ENCODE measurements at regions not wholly inside any gene's neighbourhood (a gene's known extent, or its start where the extent isn't known, plus 50 kb on each side); places are given as distances from the start of the nearest gene placed in this dataset.
"Not testable (repeated sequence)": the region's sequence is repeated elsewhere in the genome, so short reads cannot be mapped to it uniquely, and the experiment has no call there.

DNA sequence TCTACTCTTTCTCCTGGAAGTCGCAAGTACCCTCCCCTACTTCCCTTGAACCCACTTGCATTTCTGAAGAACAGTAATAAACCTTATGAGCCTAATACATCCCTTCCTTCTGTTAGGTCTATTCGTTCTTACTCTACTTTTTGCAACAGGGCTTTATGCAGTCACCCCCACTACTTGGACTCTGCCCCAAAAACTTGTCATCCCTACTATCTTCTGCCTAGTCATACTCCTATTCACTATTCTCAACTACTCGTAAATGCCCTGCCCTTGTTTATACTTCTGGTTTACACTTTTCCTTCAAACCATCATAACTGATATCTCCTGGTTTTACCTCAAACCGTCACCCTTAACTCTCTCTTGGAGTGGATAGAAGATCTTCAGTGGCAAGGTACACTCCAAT is 55.2 kb upstream of the SLIT2 start:
- CTCF ChIA-PET = no interaction called here
- DNase-seq (ENCODE audit: extremely low spot score) = no peak
- POLR2A ChIA-PET = no interaction called here
- TF ChIP-seq, protein P1, sequence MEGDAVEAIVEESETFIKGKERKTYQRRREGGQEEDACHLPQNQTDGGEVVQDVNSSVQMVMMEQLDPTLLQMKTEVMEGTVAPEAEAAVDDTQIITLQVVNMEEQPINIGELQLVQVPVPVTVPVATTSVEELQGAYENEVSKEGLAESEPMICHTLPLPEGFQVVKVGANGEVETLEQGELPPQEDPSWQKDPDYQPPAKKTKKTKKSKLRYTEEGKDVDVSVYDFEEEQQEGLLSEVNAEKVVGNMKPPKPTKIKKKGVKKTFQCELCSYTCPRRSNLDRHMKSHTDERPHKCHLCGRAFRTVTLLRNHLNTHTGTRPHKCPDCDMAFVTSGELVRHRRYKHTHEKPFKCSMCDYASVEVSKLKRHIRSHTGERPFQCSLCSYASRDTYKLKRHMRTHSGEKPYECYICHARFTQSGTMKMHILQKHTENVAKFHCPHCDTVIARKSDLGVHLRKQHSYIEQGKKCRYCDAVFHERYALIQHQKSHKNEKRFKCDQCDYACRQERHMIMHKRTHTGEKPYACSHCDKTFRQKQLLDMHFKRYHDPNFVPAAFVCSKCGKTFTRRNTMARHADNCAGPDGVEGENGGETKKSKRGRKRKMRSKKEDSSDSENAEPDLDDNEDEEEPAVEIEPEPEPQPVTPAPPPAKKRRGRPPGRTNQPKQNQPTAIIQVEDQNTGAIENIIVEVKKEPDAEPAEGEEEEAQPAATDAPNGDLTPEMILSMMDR (IDR thresholded peaks at IDR 0.05; ENCODE audit: control extremely low read depth, extremely low read depth, low read depth, missing control alignments) = no peak

DNA sequence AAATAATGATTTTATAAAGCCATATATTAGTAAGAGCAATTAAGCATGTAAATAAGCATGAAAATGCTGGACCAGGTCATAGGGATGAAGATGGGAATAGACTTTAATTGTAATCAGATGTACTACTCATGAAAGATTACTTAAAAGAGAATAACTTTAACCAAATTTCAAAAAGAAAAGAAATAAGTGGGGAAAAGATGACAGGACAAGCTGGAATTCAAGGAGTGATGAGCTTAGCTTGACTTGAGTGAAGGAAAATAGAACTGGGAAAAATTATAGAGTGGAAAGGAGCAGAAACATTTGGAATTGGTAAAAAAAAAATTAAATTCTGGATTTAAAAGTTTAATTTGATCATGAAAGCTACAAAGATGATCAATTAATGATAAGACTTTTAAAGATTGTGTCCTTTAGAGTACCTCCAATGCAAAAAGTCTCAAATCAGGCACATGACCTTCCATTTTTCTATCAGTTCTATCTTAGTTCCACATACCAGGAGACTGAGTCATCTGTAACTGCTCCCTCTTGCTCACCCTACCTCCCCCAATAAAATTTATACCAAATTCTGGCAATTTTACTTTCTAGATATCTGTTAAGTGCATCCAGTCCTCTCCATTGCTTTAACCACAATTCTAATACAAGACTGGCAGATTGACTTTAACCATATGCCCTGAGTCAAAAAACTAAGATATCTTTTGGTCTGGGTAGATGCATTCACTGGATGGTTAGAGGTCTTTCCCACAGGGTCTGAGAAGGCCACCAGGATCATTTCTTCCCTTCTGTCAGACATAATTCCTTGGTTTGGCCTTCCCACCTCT is 56.4 kb upstream of the SLIT2 start:
- POLR2A ChIA-PET = no interaction called here
- CTCF ChIA-PET = no interaction called here

DNA sequence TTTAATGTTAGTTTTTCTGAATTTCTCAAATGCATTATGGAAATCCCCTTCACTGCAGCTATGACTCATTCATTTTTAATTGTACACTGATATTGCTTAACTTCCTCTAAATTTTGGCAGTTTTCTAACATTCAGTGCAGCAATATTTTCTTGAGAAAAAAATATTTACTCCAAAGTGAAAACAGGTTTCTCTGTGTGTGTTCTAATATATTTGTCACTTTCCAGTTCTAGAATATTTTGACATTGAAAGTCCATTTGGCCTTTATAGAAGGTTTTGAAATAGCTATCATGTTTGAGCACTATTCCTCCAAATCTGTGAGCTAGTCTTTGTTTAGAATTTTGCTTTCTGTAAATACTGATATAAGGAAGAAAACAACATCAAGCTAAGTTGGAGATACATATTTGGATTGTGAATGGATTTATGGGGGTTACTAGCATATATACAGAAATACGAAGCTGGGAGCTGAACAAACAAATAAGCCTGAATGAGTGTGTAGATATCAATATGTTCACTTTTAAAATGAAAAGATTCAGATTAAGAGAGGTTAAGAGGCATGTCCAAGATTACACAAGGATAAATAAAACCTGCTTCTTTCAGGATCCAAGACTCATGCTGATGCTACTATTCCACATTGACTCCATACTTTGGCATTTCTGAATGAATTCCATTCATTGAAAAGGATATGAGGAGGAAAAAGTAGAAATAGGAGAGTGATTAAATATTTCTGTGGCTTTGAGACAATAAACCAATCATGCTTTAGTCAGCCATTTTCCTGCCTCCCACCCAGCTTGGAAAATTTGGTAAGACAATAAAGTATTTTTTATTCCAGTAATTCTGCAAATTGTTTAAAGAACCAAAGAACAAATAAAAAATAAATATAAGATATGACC is 57.3 kb upstream of the SLIT2 start:
- TF ChIP-seq, protein P1 (IDR thresholded peaks at IDR 0.05; ENCODE audit: control extremely low read depth, extremely low read depth, low read depth, missing control alignments) = no peak
- ChIA-PET POLR2A (no interaction called here), CTCF (no interaction called here)
- DNase-seq (ENCODE audit: extremely low spot score) = no peak

More for the DNA sequence above, 56.4 kb upstream of the SLIT2 start:
- DNase-seq (ENCODE audit: extremely low spot score) = no peak
- TF ChIP-seq, protein P1 (IDR thresholded peaks at IDR 0.05; ENCODE audit: control extremely low read depth, extremely low read depth, low read depth, missing control alignments) = no peak

DNA sequence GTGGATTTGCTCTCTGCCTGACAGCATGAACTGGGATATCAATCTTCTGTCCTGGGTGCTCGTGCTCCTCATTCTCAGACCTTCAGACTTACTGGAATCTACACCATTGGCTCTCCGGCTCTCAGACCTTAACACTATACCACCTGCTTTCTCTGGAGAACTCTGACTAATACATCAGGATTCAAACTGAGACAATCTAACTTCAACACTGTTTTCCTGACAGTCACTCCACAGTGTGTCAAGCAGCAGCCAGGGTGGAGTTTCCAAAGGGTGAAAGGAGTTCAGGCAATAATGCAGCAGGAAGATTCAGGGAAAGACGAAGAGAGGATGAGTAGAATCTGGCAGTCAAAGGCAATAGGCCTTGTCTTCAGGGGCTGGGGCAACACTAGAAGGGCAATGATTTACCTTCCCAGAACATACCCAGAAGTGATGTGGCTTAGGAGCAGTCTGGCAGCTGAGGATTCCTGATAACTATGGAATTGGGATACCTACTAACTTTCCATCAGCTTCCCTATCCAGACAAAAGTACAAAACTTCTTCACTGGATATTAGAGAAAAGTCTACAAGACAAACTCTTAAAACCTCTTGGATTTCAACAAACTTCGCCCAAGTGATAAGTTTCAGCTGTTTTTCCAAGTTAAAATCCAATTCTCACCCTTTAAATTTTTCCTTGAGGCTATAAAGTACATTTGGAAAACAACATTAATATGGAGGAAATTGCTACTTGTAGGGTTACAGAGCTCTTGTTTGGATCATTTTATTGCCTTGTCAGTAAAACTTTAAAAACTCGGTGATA is 58.4 kb upstream of the SLIT2 start:
- DNase-seq (ENCODE audit: extremely low spot score) = no peak
- TF ChIP-seq, protein P1 (IDR thresholded peaks at IDR 0.05; ENCODE audit: control extremely low read depth, extremely low read depth, low read depth, missing control alignments) = no peak
- ChIA-PET POLR2A (no interaction called here), CTCF (no interaction called here)

DNA sequence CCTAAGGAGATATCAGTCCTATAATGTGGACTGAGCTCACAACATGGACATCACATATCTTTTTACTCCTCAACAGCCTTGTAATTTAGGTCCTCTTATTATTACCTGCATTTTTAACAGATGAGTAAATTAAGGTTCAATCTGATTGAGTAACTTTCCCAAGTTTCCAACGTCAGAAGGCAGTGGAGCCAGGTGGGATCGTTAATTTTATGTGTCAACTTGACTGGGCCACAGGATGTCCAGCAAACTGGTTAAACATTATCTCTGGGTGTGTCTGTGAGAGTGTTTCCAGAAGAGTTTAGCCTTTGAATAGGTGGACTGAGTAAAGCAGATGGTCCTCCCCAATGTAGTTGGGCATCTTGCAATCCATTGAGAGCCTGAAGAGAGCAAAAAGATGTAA is 59.0 kb upstream of the SLIT2 start:
- ChIA-PET CTCF (no interaction called here), POLR2A (no interaction called here)
- no peak for DNase-seq (ENCODE audit: extremely low spot score)
- TF ChIP-seq, protein P1 (IDR thresholded peaks at IDR 0.05; ENCODE audit: control extremely low read depth, extremely low read depth, low read depth, missing control alignments) = no peak

DNA sequence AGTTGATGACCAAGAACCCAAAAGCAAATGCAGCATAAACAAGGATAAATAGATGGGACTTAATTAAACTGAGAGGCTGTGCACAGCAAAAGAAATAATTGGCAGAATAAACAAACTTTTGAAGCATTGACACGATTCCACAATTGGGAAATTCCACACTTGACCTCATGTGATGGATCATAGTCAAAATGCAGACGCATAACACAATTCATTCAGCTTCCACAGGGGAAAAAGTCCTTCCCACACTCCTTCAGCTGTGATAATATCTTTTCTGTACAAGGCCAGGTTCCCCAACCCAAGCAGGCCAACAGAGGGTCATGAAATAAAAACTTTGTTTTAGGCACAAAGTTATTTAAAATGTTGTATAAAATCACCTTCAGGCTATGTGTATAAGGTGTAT is 66.6 kb upstream of the SLIT2 start:
- CTCF ChIA-PET = no interaction called here
- DNase-seq (ENCODE audit: extremely low spot score) = no peak
- TF ChIP-seq, protein P1 (IDR thresholded peaks at IDR 0.05; ENCODE audit: control extremely low read depth, extremely low read depth, low read depth, missing control alignments) = no peak
- POLR2A ChIA-PET = no interaction called here

DNA sequence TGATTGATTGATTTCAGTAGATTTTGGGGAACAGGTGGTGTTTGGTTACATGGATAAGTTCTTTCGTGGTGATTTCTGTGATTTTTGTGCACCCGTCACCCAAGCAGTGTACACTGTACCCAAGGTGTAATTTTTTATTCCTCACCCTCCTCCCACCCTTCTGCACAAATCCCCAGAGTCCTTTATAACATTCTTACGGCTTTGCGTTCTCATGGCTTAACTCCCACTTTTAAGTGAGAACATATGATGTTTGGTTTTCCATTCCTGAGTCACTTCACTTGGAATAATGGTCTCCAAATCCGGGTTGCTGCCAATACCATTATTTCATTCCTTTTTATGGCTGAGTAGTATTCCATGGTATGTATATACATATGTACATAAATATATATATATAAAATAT is 68.6 kb upstream of the SLIT2 start:
- DNase-seq (ENCODE audit: extremely low spot score); POLR2A ChIA-PET: not testable (repeated sequence)
- CTCF ChIA-PET = interaction anchor here (2.0 kb wide), 1 partner anchor 45 kb away, joined by 4 read pairs; no protein-coding TSS in a partner anchor

Data from GM10248 (cell line).